Activated CD4-positive, alpha-beta T cell treated with anti-CD3 and anti-CD28 coated beads for 24 hours (primary cell): ENCODE measurements at regions not wholly inside any gene's neighbourhood (a gene's known extent, or its start where the extent isn't known, plus 50 kb on each side); places are given as distances from the start of the nearest gene placed in this dataset.
"Not testable (repeated sequence)": the region's sequence is repeated elsewhere in the genome, so short reads cannot be mapped to it uniquely, and the experiment has no call there.

ENCODE experiments used
- DNase-seq, 2 donors: peaks; one replicate each; pipeline ENCODE4 v3.0.0-alpha.2; 2020; ENCODE audit warnings: low read depth in 2 of 2

GRCh38 chr1:229859026-229859425, 208.0 kb upstream of the GALNT2 start:
- DNase-seq = no peak

GRCh38 chr1:229860926-229861325, 206.1 kb upstream of the GALNT2 start:
- no peak for DNase-seq

GRCh38 chr1:229862017-229862774, 204.8 kb upstream of the GALNT2 start:
- no peak for DNase-seq

GRCh38 chr1:229863651-229864545, 203.1 kb upstream of the GALNT2 start:
- DNase-seq = no peak

GRCh38 chr1:229864686-229865230, 202.3 kb upstream of the GALNT2 start:
- no peak for DNase-seq

GRCh38 chr1:229865321-229865720, 201.7 kb upstream of the GALNT2 start:
- DNase-seq = not testable (repeated sequence)

GRCh38 chr1:229867726-229868125, 199.3 kb upstream of the GALNT2 start:
- DNase-seq = no peak

GRCh38 chr1:229869240-229869639, 197.8 kb upstream of the GALNT2 start:
- DNase-seq = no peak

GRCh38 chr1:229869687-229870086, 197.4 kb upstream of the GALNT2 start:
- DNase-seq = no peak

GRCh38 chr1:229870381-229870780, 196.7 kb upstream of the GALNT2 start:
- DNase-seq = no peak

- DNase-seq = no peak
Observed at GRCh38 chr1:229871078-229871676, 195.9 kb upstream of the GALNT2 start.

GRCh38 chr1:229874136-229874535, 192.9 kb upstream of the GALNT2 start:
- no peak for DNase-seq

GRCh38 chr1:229874609-229875008, 192.4 kb upstream of the GALNT2 start:
- DNase-seq = no peak

- no peak for DNase-seq
Observed at GRCh38 chr1:229875086-229875485, 192.0 kb upstream of the GALNT2 start.

- DNase-seq = no peak
Observed at GRCh38 chr1:229879746-229880145, 187.3 kb upstream of the GALNT2 start.

GRCh38 chr1:229880271-229881170, 186.5 kb upstream of the GALNT2 start:
- DNase-seq = no peak

GRCh38 chr1:229882621-229883020, 184.4 kb upstream of the GALNT2 start:
- no peak for DNase-seq

GRCh38 chr1:229883504-229884200, 183.4 kb upstream of the GALNT2 start:
- DNase-seq = no peak

GRCh38 chr1:229884765-229885164, 182.3 kb upstream of the GALNT2 start:
- DNase-seq = no peak
